CD4-positive, alpha-beta T cell treated with Interferon alpha-2 for 1 hour (primary cell): ENCODE measurements at regions not wholly inside any gene's neighbourhood (a gene's known extent, or its start where the extent isn't known, plus 50 kb on each side); places are given as distances from the start of the nearest gene placed in this dataset.
"Not testable (repeated sequence)": the region's sequence is repeated elsewhere in the genome, so short reads cannot be mapped to it uniquely, and the experiment has no call there.

ENCODE experiments used
- DNase-seq, 2 donors: peaks; one replicate each; pipeline ENCODE4 v3.0.0-alpha.2; 2020 to 2022

GRCh38 chr13:21263909-21264308 lies 87.5 kb downstream of the MRPL57 start:
- DNase-seq = not testable (repeated sequence)

DNA sequence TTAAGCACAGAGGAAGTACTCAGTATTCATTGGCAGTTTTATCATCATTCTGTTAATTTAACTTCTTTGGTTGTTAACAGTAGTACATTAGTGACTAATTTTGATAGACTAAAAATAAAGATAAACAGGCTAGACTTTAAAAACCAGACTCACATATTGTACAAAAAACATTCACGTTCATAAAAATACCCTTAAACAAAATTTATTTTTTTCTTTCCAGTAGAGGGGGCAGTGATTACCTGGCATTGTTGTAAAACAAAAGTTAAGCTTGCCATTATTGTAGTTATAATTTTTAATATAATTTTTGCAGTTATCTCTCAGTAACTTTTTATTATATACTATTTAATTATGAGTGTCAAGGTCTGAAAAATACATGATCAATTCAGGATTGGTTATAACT lies 92.0 kb downstream of the MRPL57 start:
- DNase-seq = not testable (repeated sequence)

DNA sequence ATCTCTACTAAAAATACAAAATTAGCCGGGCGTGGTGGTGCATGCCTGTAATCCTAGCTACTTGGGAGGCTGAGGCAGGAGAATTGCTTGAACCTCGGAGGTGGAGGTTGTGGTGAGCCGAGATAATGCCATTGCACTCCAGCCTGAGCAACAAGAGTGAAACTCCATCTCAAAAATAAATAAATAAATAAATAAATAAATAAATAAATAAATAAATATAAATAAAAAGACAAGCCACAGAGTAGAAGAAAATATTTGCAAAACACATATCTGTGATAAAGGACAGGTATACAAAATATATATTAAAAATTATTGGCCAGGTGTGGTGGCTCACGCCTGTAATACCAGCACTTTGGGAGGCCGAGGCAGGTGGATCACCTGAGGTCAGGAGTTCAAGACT lies 96.0 kb downstream of the MRPL57 start:
- not testable (repeated sequence) for DNase-seq

DNA sequence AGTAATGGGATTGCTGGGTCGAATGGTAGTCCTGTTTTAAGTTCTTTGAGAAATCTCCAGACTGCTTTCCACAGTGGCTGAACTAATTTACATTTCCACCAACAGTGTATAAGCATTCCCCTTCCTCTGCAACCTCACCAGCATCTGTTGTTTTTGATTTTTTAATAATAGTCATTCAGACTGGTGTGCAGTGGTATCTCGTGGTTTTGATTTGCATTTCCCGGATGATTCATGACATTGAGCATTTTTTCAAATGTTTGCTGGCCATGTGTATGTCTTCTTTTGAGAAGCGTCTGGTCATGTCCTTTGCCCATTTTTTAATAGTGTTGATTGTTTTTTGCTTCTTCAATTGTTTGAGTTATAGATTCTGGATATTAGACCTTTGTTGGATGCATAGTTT lies 98.0 kb downstream of the MRPL57 start:
- DNase-seq = not testable (repeated sequence)

DNA sequence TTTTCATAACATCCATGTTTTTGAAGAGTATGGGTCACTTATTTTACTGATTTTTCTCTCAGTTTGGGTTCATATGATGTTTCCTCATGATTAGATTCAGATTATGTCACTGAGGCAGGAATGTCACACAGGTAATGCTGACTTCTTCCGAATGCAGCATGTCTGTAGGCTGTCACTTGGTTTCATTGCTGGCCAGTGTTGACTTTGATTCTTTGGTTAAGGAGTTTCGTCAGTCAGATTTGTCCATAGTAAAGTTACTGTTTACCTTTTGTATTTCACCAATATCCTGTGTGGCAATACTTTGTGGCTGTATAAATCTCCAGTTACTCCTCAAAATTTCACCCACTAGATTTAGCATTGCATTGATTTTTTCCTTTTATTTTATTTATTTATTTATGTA lies 105.6 kb downstream of the MRPL57 start:
- no peak for DNase-seq

- DNase-seq = no peak
These were observed 111.0 kb downstream of the MRPL57 start for GRCh38 chr13:21287331-21287907.

DNA sequence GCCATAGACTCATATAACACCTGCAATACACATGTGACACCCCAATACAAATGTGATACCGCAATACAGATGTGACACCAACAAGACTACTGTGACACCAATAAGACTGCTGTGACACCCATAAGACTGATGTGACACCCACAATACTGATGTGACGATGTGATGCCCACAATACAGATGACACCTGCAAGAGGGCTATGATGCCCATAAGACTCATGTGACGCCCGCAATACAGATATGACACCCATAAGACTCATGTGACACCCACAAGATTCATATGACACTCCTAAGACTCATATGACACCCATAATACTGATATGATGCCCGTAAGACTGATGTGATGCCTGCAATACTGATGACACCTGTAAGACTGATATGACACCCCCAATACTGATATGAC lies 113.0 kb downstream of the MRPL57 start:
- DNase-seq = no peak

GRCh38 chr13:21290442-21291002 lies 114.1 kb downstream of the MRPL57 start:
- not testable (repeated sequence) for DNase-seq

GRCh38 chr13:21291840-21292239 lies 115.4 kb downstream of the MRPL57 start:
- no peak for DNase-seq

GRCh38 chr13:21296991-21297390 lies 120.5 kb downstream of the MRPL57 start:
- DNase-seq = peak; percentile 37 to 45

DNA sequence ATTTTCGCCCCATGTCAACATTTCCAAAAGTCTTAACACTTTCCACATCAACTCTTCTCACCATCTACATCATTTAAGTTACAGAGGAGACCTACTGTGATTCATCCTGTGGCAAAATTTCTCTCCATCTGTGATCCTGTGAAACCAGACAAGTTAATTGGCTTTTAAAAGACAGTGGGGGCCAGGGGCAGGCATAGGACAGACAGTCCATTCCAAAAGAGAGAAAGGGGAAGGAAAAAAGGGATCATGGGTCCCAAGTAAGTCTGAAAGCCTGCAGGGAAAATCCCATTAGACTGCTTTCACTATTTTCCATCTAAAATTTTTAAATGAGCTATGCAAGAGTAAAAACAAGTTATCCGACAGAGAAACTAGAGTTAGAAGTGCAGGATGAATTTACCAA lies 121.0 kb downstream of the MRPL57 start:
- no peak for DNase-seq

DNA sequence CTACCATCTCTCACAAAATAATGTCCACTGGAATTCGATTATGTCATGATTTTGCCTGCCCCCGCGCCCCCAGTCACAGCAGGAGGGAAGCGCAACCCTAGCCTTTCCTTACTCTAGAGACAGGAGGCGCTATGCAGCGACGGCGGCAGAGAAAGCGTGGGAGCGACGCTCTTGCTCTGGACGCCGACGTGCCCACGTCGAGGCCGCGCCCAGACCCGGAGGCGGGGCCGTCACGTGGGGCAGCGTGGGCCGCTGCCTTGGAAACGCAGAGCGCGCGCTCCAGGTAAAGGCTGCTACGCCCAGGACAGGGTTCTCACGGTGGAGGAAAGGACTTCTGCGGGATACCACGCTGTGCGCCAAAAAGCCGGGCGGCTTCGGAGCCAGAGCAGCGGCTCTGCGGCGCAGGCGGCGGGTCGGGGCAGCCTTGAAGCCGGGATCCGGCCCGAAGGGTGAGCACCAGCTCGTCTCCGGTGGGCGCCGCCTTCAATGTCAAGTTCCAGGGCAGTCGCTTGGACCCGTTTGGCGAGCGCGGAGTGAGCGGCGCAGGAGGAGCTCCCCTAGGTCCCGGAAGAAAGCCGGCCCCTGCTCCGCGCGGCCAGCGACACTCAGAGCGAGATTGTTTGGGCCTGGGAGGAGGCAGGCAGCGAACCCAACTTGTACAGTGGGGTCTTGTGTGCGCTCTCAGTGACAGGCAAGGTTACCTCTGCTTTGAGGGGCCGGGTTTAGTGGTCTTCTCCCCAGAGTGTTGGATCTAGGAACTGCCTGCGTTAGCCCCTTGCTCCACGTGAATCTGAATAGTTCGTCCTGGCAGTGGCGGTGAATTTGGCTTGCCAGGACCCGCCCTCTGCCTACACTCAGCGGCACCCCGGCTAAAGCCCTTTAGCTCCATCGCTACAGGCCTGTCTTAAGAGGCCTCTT lies 121.7 kb downstream of the MRPL57 start:
- DNase-seq = peak; percentile 82 to 89

DNA sequence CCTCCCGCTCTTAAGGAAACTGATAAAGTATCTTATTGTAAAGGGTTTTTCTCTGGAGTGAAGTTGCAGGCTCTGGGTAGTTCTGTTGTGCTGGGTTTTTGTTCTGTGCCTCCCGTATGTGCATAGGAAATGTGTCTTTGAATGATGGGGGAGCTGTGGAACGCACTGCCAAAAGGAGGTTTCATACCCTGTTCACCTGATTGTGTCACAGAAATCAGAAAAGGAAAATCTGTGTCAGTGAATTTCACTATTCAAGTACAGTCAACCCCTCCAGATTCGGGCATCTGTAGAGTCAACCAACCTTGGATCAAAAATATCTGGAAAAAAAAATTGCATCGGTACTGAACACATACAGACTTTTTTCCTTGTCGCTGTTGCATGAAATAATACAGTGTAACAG lies 127.8 kb downstream of the MRPL57 start:
- no peak for DNase-seq

DNA sequence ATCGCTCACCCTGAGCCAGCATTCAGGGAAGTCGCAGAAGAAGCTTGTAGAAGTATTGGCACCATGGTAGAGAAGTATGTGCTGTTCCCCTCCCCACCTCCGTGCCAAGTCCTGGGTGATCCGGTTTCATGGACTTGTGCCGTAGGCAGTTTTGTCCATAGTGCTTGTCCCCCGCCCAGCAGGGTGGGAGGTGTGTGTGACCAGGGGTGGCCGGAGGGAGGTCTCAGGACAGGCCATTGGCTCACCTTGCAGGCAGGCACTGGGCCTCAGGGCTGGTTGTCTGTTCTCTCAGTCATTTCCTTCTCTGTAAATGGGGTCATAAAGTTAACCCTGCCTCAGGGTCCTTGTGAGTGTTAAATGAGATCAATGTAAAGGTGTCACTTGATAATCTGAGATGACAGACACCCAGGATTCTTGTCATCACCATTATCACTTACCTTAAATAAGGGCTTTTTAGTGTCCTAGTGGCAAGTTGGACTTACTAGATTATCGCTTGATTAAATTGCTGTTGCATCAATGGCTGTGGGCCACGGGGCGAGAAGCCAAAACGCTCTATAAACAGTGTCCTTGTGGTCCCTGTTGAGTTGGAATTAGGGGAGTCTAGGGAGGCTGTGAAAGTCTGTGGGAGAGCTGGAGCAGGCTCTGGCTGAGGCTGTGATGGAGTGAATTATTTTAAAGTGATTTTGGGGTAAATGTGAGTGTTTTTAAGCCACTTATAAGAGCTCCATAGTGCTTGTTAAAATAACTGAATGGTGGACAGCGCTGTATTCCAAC lies 130.0 kb downstream of the MRPL57 start:
- DNase-seq = not testable (repeated sequence)

GRCh38 chr13:21307158-21307557 lies 130.7 kb downstream of the MRPL57 start:
- DNase-seq = not testable (repeated sequence)

DNA sequence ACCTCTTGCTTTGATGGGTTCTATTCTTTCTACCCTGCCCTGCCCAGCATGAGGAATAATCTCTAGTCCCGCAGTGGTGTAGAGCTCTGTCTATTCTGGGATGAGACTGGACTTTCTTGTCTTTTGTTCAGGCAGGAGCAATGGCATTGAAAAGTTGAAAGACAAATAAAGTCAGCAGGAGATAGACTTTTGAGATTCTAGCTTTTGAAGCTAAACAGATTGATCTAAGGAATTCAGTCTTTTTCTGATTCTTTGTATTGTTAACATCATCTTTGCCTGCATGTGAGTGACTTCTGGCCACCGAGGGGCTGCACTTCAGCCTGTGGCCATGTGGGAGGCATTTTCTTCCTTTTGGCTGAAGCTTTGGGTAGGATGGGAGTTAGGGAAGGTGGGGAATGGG lies 132.4 kb downstream of the MRPL57 start:
- DNase-seq = no peak

DNA sequence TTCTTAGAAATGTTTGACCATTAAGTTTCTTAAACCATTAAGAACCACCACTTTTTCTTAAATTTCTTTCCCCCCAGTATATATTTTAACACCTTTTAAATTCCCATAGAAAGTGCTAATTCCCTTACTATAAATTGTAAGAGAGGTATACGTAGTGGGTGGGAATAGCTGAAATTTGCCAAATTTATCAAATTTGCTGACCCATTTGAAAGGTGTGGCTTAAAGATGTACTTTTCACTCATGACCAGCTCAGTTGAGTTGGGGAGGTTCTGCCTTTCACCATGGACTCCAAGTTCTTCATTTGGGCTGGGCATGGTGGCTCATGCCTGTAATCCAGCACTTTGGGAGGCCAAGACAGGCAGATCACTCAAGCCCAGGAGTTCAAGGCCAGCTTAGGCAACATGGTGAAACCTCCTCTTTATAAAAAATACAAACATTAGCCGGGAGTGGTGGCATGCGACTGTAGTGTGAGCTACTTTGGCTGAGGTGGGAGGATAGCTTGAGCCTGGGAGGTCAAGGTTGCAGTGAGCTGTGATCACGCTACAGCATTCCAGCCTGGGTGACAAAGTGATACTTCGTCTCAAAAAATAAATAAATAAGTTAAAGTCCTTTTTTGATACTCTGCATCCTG lies 133.2 kb downstream of the MRPL57 start:
- no peak for DNase-seq

DNA sequence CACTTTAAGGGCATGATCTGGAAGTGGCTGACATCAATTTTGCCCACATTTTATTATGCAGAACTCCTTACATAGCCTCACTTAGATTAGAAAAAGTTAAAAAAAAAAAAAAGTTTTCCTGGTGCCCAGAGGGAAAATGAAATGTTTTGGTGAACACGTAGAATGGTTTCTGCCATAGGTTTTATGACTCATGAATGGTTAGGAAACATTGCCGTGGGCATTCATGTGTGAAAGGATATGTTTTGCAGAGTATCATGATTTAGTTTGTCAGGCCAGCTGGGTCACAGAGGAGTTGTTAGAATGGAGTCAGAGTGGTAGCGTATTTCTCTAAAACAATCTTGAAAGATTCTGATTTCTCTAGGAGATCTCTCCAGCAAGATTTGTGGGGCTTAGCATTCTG lies 133.8 kb downstream of the MRPL57 start:
- DNase-seq = no peak

DNA sequence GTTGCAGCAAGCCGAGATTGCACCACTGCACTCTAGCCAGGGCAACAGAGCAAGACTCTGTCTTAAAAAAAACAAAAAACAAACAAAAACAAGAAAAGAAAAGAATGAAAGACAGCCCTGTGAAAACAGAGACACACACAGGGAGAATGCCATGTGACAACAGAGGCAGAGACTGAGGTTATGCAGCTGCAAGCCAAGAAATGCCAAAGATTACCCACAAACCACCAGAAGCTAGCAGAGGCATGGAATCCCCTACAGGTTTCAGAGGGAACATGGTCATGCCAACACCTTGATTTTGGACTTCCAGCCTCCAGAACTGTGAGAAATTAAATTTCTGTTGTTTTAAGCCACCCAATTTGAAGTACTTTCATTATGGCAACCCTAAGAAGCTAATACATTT lies 138.5 kb downstream of the MRPL57 start:
- DNase-seq = not testable (repeated sequence)

DNA sequence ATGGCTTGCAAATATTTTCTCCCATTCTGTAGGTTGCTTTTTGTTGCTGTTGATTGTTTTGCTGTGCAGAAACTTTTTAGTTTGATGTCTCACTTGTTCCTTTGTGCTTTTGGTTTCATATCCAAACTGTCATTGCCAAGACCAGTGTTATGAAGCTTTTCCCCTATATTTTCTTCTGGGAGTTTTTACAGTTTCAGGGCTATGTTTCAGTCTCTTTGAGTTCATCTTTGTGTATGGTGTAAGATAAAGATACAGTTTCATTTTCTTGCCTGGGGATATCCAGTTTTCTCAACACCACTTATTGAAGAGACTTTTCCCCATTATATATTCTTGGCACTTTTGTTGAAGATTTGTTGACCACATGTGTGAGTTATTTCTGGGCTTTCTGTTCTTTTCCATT lies 139.9 kb downstream of the MRPL57 start:
- DNase-seq = no peak

GRCh38 chr13:21318891-21319532 lies 140.1 kb downstream of the ZDHHC20 start:
- no peak for DNase-seq
